Neural cell (in vitro differentiated cells): ENCODE measurements at regions not wholly inside any gene's neighbourhood (a gene's known extent, or its start where the extent isn't known, plus 50 kb on each side); places are given as distances from the start of the nearest gene placed in this dataset.

Experiments
- EP300 ChIP-seq: fragments of 450-650 bp; conservative IDR thresholded peaks from 2 replicates; pipeline ENCODE4 v1.6.1; 2014; ENCODE audit warnings: antibody characterized with exemption, mild to moderate bottlenecking, moderate library complexity; ENCODE audit not compliant: poor library complexity, severe bottlenecking
- EZH2 ChIP-seq: fragments of 200-600, 300-800 bp; shearing (Covaris generic), sonication (generic); IDR thresholded peaks from 2 replicates; pipeline ENCODE4 v1.6.1; 2014; ENCODE audit warnings: antibody characterized with exemption, low read length, borderline replicate concordance, mild to moderate bottlenecking; ENCODE audit not compliant: insufficient read depth, poor library complexity, severe bottlenecking
- MXI1 ChIP-seq: fragments of 450-650 bp; conservative IDR thresholded peaks from 2 replicates; pipeline ENCODE4 v1.6.1; 2014; ENCODE audit warnings: antibody characterized with exemption, mild to moderate bottlenecking; ENCODE audit not compliant: poor library complexity, severe bottlenecking
- POLR2AphosphoS5 ChIP-seq: IDR thresholded peaks from 2 replicates; pipeline ENCODE4 v1.6.1; 2012
- RAD21 ChIP-seq: fragments of 450-650 bp; conservative IDR thresholded peaks from 2 replicates; pipeline ENCODE4 v1.6.1; 2014; ENCODE audit warnings: antibody characterized with exemption, mild to moderate bottlenecking, moderate library complexity
- TAF1 ChIP-seq: IDR thresholded peaks from 2 replicates; pipeline ENCODE4 v1.6.1; 2012; ENCODE audit warnings: low read depth
- TF ChIP-seq, protein P1 (sequence below): fragments of 450-650 bp; IDR thresholded peaks from 2 replicates; pipeline ENCODE4 v1.5.1; 2014; ENCODE audit warnings: antibody characterized with exemption, mild to moderate bottlenecking, moderate library complexity; ENCODE audit not compliant: poor library complexity, severe bottlenecking
- TF ChIP-seq, protein P2 (sequence below): IDR thresholded peaks from 2 replicates; pipeline ENCODE4 v1.6.1; 2012; ENCODE audit warnings: borderline replicate concordance

DNA sequence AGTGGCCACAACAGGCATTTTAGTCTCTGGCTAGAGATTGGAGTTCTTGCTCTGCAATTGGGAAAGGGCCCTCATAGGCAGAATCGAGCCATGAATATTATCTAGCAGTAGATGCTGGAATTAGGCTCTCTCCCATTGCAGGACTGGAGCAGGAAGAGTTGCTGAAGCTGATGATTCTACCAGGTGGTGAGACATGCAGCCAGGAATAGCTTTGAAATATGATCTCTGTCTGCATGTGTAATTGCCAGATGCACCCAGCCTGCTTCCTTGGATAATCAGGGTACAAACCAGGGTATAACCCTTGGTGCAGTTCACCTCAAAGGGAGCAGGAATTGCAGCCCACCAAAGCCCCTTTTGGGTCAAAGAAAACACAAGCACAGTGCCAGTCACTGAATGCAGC lies 211.4 kb upstream of the FTMT start:
- TF ChIP-seq, protein P1, sequence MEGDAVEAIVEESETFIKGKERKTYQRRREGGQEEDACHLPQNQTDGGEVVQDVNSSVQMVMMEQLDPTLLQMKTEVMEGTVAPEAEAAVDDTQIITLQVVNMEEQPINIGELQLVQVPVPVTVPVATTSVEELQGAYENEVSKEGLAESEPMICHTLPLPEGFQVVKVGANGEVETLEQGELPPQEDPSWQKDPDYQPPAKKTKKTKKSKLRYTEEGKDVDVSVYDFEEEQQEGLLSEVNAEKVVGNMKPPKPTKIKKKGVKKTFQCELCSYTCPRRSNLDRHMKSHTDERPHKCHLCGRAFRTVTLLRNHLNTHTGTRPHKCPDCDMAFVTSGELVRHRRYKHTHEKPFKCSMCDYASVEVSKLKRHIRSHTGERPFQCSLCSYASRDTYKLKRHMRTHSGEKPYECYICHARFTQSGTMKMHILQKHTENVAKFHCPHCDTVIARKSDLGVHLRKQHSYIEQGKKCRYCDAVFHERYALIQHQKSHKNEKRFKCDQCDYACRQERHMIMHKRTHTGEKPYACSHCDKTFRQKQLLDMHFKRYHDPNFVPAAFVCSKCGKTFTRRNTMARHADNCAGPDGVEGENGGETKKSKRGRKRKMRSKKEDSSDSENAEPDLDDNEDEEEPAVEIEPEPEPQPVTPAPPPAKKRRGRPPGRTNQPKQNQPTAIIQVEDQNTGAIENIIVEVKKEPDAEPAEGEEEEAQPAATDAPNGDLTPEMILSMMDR = no peak
- TF ChIP-seq, protein P2, sequence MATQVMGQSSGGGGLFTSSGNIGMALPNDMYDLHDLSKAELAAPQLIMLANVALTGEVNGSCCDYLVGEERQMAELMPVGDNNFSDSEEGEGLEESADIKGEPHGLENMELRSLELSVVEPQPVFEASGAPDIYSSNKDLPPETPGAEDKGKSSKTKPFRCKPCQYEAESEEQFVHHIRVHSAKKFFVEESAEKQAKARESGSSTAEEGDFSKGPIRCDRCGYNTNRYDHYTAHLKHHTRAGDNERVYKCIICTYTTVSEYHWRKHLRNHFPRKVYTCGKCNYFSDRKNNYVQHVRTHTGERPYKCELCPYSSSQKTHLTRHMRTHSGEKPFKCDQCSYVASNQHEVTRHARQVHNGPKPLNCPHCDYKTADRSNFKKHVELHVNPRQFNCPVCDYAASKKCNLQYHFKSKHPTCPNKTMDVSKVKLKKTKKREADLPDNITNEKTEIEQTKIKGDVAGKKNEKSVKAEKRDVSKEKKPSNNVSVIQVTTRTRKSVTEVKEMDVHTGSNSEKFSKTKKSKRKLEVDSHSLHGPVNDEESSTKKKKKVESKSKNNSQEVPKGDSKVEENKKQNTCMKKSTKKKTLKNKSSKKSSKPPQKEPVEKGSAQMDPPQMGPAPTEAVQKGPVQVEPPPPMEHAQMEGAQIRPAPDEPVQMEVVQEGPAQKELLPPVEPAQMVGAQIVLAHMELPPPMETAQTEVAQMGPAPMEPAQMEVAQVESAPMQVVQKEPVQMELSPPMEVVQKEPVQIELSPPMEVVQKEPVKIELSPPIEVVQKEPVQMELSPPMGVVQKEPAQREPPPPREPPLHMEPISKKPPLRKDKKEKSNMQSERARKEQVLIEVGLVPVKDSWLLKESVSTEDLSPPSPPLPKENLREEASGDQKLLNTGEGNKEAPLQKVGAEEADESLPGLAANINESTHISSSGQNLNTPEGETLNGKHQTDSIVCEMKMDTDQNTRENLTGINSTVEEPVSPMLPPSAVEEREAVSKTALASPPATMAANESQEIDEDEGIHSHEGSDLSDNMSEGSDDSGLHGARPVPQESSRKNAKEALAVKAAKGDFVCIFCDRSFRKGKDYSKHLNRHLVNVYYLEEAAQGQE = no peak
- TF ChIP-seq TAF1 (no peak), RAD21 (no peak), MXI1 (no peak), POLR2AphosphoS5 (no peak), EZH2 (no peak), EP300 (no peak)
